Tongue (tissue), 2 donors: ENCODE measurements at regions not wholly inside any gene's neighbourhood (a gene's known extent, or its start where the extent isn't known, plus 50 kb on each side); places are given as distances from the start of the nearest gene placed in this dataset. TPM values are rescaled to one million over a fixed set of nuclear protein-coding genes. Genes with fewer than 3 reads are reported as not detected.

Experiments used
- DNase-seq: peaks from one replicate; pipeline ENCODE4 v3.0.0-alpha.2; 2015
- small RNA-seq: library from RNA; depleted of rRNA; stranded (forward); fragments of <200 nt; gene quantifications from one replicate; pipeline ENCODE3, GENCODE V24; 2014; ENCODE audit warnings: low replicate concordance

GRCh38 chr13:106651442-106651841 lies 83.5 kb upstream of the ARGLU1 start:
- DNase-seq: no peak

DNA sequence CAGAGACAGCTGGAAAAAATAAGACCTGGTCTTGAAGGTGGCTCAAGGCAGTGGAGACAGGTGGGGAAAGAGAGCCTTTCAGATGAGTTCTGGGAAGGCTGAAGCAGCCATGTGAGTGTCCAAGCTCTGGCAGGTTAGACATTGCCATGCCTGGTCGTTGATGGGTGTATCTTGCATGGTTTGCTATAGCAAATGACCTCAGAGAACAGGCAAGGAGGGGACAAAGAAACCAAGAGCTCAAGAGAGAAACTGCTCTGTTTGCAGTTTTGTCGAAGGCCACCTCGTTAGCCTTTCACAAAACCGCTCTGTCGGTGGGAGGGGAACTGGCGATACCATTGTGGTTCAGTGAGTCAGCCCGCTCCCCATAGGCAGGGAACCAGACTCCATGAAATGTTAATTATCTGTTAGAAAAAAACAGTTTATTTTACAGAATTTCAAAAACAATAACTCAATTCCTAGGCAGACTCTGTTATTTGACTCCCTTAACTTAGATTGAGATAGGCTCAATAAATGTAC lies 82.8 kb upstream of the ARGLU1 start:
- DNase-seq: no peak

DNA sequence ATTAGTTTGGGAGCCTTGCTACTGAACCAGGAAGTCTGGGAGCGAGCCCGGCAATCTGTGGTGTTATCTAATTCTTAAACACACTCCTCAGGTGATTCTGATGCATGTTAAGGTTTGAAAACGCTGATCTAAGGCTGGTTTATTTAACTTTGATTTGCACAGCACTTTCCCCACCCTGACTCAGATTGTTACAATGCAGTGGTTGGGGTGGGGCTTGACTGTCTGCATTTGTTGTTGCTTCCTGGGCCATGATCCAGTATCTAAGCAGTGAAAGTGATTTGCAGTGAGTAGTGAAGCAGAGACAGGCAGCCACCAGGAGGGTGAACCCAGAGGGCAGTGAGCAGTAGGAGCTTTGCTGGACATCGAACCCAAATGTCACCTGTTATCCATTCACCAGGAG lies 81.6 kb upstream of the ARGLU1 start:
- DNase-seq: no peak

DNA sequence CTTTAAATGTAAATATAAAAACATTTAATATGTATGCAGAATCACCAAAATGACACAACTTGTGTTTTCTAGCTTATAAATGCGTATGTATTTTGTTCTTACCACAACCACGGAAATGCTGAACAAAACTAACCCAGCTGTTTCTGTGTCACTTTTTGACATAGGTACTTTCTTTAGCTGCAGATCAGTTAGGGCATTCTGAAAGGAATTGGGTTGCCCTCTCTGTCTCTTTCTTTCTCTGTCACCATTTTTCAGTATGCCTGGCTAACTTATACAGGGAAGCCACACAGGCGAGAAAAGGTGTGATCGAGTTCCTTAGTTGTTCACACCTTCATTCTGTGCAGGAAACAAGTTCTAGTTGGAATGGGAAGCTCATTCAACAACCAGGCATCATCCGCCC lies 72.6 kb upstream of the ARGLU1 start:
- no peak for DNase-seq

- no peak for DNase-seq
Measured at GRCh38 chr13:106637519-106637918, 69.6 kb upstream of the ARGLU1 start.

DNA sequence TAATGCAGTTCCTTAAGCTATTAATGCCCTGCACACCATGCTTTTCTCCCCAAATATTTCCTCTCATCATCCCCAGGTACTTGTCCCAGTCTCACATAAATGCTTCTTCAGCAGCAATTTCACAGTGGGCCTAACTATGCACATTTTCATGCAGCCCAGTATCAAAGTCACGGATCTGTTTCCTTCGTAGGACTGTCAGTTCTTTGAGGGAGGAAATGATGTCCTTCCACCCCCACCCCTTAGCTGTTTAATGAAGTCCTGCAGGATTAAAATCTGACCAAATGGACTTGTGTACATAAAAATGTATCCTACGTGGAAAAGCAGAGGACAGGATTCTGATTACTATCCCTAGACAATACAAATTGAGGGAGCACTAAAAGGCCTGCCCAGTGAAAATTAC lies 68.6 kb upstream of the ARGLU1 start:
- no peak for DNase-seq

GRCh38 chr13:106635616-106636015 lies 67.7 kb upstream of the ARGLU1 start:
- no peak for DNase-seq

- DNase-seq: no peak
Measured at GRCh38 chr13:106633321-106633720, 65.4 kb upstream of the ARGLU1 start.

DNA sequence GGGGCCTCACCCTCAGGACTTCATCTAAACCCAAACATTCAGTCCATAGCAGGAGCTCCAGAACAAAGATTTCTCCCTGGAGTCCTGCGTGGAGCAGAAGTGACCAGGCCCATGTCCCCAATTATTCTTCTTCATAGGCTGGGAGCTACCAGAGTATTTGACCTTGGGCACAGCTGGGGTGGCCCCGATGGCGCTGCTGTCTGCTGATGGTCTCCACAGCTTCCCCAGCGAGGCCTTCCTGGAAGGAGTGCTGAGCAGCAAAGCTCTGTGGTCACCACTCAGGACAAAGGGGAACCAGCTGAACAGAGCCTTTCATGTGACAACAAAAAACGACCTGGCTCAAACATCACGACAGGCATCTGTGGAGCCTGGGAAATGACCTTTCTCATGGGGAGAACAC lies 62.7 kb upstream of the ARGLU1 start:
- DNase-seq: no peak

DNA sequence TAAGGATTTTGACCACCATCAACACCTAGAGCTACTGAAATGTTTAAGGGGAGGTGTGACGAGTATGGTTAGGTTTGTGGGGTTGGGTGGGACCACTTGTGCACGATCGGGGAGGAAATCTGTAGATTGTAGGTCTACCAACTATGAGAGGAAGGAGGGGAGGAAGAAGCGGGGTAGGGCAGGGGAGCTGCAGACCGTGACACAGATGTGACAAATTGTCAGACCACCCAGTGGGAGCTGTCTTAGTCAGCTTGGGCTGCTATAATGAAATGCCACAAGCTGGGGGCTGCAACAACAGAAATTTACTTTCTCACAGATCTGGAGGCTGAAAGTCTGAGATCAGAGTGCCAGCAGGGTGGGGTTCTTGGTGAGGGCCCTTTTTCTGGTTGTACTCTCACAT lies 62.2 kb upstream of the ARGLU1 start:
- no peak for DNase-seq

DNA sequence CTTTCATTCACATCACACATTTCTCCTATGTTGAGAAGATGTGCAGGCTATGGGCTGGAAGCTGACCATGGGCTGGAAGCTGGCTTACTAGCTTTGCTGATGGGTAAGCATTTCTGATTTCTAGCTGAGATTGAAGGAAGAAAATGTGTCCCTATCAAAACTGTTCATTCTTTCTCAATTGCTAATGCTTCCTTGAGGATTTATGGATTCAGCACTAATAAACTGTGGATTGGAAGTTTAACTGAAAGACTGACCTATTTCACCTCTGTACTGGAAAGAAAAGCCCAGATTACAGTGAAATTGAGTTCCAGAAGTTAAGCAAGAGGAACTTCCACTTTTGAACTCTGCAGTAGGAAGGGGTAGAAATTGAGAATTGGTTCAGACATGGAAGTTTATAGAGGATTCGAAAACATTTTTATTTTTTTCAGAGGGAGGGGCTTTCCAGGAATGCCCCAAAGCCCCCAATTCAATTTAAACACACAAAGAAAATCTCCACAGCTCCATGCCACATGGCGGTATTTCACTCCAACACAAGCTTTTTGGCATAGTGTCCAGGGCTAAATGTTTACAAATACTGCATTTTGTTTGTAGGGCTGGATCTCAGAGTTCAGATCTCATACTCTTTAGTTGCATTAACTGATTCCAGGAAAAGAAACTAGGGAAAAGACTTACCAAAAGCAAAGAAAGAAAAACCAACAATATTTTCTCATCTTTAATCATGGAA lies 61.2 kb upstream of the ARGLU1 start:
- no peak for DNase-seq

DNA sequence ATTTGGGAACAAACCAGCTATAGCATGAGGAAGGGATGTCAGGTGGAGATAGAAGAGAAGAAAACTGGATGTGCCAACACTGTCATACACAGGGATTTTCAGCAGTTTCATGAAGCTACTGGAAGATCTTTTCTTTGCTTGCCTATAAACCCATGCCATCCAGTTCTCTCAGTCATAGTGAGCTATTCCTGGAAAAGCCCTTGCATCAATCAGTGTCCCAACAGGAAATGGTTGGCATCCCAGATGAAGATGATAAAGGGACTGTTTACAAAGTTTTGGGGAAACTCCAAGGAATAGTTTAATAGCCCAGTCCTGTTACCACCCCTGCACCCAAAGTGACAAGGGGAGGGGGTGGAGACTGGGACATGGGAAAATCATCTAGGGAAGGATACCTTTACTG lies 58.5 kb upstream of the ARGLU1 start:
- DNase-seq: no peak

DNA sequence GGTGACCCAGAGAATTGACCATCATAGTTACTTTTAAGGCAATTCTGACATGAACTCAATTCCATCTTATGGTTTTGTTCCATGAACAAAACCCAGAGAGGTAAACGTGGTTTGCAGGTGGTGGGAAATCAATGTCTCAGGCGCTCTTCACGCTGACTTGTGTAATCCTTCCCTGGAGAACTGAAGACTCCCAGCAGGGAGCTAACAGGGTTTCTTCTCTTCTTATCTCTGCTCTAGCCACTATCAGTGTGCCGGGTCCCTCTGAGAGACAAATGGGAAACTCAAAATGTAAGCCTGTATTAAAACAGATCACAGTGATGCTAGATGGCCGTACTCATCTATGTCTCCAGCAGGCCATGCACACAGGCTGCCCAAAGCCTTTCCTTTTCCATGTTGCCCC lies 57.6 kb upstream of the ARGLU1 start:
- no peak for DNase-seq

DNA sequence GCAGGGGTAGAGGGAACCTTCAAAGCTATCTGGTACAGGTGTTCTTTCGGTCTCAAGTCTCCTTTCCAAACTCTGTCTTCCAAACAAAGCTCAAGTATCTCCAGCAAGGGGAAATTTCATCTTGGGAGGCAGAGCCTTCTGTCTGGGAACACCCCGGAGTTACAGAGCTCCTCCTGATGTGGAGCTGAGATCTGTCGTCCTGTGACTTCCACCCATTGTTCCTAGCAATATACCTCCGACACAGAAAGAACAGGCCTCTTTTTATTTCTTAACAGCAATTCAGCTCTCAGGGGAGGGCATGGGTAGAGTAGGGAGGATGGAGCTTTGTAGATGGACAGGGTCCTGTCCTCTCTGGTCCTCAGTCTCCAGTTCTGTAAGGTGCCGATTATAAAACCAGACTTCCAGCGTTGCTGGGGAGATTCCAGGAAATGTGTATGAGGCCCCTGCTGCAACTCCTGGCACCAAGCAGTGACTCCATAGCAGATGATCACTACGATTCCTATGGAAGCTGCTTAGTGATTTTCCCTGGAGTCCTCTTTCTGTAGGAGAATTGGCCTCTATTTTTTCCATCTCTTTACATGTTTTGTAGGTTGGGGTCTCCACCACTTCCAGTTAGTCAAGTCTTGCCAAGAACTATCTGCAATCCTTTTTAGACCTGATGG lies 56.0 kb upstream of the ARGLU1 start:
- DNase-seq: no peak

- DNase-seq: no peak
Measured at GRCh38 chr13:106621833-106622232, 53.9 kb upstream of the ARGLU1 start.

DNA sequence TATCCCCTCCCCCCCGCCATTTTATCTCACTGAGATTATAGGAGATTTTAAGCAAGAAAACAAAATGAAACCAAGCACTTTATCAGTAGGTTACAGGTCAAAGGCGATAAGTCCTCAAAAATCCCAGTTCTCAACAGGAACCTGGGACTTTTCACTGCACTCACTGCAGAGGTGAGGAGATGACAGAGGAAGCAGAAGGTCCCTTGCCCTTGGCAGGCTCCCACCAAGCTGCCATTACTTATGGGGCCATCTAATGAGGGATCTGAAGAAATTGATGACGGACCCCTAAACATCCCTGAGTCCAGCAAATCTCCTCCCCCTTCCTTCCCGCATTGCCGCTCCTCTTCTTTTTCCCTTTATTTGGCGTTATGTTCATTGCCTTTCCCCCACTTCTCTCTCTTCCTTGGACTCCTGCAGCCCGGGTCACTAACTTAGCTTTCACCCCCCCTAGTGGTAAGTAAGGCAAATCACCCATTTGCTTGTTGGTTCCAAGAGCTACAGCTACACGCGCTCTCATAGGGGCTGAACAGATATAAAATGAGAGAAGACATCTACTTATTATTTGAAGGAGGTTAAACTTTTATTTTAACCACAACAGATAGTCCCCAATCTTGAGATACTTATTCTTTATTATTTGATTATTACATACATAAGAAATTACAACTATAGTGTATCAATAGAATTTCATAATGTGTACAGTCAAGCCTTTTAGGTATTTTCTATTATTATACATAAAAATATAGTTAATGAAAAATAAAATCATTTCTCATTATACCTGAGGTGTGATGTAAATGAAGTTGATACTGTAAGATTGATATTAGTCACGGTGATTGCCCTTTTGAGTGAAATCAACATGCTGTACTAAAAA lies 52.0 kb upstream of the ARGLU1 start:
- DNase-seq: peak; percentile 72

Small RNA genes in the stretch of these regions (small RNA-seq; reads per million reads assigned to genes)
- gene MIR1267: not detected
- 0.10 reads per million for gene SNORD31B
